ENCODE measurements at regions not wholly inside any gene's neighbourhood (a gene's known extent, or its start where the extent isn't known, plus 50 kb on each side); places are given as distances from the start of the nearest gene placed in this dataset.

DNA sequence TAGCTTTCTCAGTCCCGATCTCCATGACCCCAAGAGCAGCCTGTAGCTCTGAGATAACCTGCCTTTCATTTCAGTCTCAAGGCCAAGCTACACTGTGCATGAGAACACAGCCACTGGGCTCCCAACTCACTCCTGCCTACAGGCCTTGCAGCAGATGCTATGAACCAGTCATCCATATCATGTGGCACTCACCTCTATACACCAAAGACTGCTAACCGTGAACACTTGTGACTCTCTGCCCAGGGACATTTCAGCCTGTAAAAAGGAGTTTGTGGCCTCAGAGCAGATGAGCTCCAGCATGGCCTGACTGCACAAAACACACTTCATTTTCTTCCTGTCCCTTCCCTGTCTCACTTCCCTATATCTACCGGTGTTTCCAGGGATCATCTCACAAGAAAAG is 56.9 kb upstream of the NPY start:
- TF ChIP-seq CTCF (IDR thresholded peaks at IDR 0.05; ENCODE audit: borderline replicate concordance, extremely low read depth, low read length, poor library complexity, severe bottlenecking) (no peak), EZH2 (IDR thresholded peaks at IDR 0.05; ENCODE audit: borderline replicate concordance, low read depth, low read length, severe bottlenecking) (no peak)

Data from DND-41 (cell line).